ENCODE measurements at regions not wholly inside any gene's neighbourhood (a gene's known extent, or its start where the extent isn't known, plus 50 kb on each side); places are given as distances from the start of the nearest gene placed in this dataset.
A peak's percentile ranks its signal among the peaks of the same experiment; 100 is the strongest.

GRCh38 chr20:7585126-7585679, 355.1 kb downstream of the HAO1 start:
- Histone ChIP-seq H3K9me3 (ENCODE audit: control insufficient read depth in 4 of 4, low read length in 3 of 4) (no peaks in the 10 kb centered on the region), H3K27me3 (ENCODE audit: control insufficient read depth in 4 of 4, insufficient read depth in 4 of 4, low read length in 3 of 4) (no peaks in the 10 kb centered on the region), H3K36me3 (ENCODE audit: control insufficient read depth in 4 of 4, insufficient read depth in 3 of 4, low read depth in 1 of 4, low read length in 3 of 4) (no peaks in the 10 kb centered on the region), H3K9ac (ENCODE audit: low read depth in 1 of 2, low read length in 2 of 2) (peak overlapping the region in 1 of 2 donors; percentile 63), H3K4me3 (ENCODE audit: low read depth in 1 of 3, low read length in 3 of 3) (peak overlapping the region in 2 of 3 donors; percentile 0 to 17), H3K27ac (ENCODE audit: low read depth in 1 of 2, low read length in 2 of 2) (peak overlapping the region; percentile 67 to 82), H3K4me1 (ENCODE audit: control insufficient read depth in 4 of 4, insufficient read depth in 4 of 4, low read length in 3 of 4) (peaks cover 0 to 19% (median 17%) of the 10 kb centered on the region in 4 donors)
- DNase-seq (ENCODE audit: low spot score), result peak; percentile 37
- TF ChIP-seq FOXA1 (IDR thresholded peaks at IDR 0.05) (peak; percentile 63), YY1 (IDR thresholded peaks at IDR 0.05) (peak; percentile 75), HNF4A (conservative IDR thresholded peaks at IDR 0.05) (peak; percentile 85 to 90), RXRA (IDR thresholded peaks at IDR 0.05) (peak; percentile 83 to 87), JUND (IDR thresholded peaks at IDR 0.05) (peak; percentile 82 to 85), SP1 (IDR thresholded peaks at IDR 0.05) (peak; percentile 97), HNF4G (IDR thresholded peaks at IDR 0.05) (peak; percentile 73), GABPA (IDR thresholded peaks at IDR 0.05 in 1 of 2, conservative IDR thresholded peaks at IDR 0.05 in 1 of 2) (no peak), RAD21 (IDR thresholded peaks at IDR 0.05) (peak; percentile 50 to 65), NR2F2 (IDR thresholded peaks at IDR 0.05) (no peak), EGR1 (IDR thresholded peaks at IDR 0.05; ENCODE audit: low read depth in 2 of 2) (peak; percentile 95 to 96), TAF1 (conservative IDR thresholded peaks at IDR 0.05) (peak; percentile 63), FOXA2 (IDR thresholded peaks at IDR 0.05) (peak; percentile 86), ATF3 (IDR thresholded peaks at IDR 0.05) (peak; percentile 70), MAX (IDR thresholded peaks at IDR 0.05) (peak; percentile 81), ZBTB33 (IDR thresholded peaks at IDR 0.05) (peak; percentile 85), REST (IDR thresholded peaks at IDR 0.05) (peak; percentile 32), CTCF (IDR thresholded peaks at IDR 0.05; ENCODE audit: low read depth, low read length, missing input control) (no peak)
- 32% methylated on average over 6 of the region's 6 CpGs for WGBS

All from liver (tissue), 8 donors.